NB4 (cell line): ENCODE measurements at regions not wholly inside any gene's neighbourhood (a gene's known extent, or its start where the extent isn't known, plus 50 kb on each side); places are given as distances from the start of the nearest gene placed in this dataset.
"Not testable (repeated sequence)": the region's sequence is repeated elsewhere in the genome, so short reads cannot be mapped to it uniquely, and the experiment has no call there.

ENCODE experiments used
- DNase-seq: peaks from one replicate; pipeline ENCODE4 v3.0.0; 2010; ENCODE audit warnings: low read depth
- H3K4me3 ChIP-seq: one replicate; pipeline ENCODE4 v1.5.1; 2011; ENCODE audit warnings: mild to moderate bottlenecking, low read depth, low read length, moderate library complexity
- MYC ChIP-seq: IDR thresholded peaks from 2 replicates; pipeline ENCODE4 v1.6.1; 2011; ENCODE audit warnings: low read depth, low read length
- POLR2A ChIP-seq: IDR thresholded peaks from 2 replicates; pipeline ENCODE4 v1.6.1; 2011; ENCODE audit warnings: mild to moderate bottlenecking; ENCODE audit not compliant: insufficient read length; ENCODE audit errors: extremely low read depth
- TF ChIP-seq, protein P1 (sequence below): IDR thresholded peaks from one replicate; pipeline ENCODE4 v1.5.1; 2012; ENCODE audit warnings: low read depth, low read length
- TF ChIP-seq, protein P2 (sequence below): IDR thresholded peaks from 2 replicates; pipeline ENCODE4 v1.6.1; 2011; ENCODE audit warnings: low read depth, low read length

DNA sequence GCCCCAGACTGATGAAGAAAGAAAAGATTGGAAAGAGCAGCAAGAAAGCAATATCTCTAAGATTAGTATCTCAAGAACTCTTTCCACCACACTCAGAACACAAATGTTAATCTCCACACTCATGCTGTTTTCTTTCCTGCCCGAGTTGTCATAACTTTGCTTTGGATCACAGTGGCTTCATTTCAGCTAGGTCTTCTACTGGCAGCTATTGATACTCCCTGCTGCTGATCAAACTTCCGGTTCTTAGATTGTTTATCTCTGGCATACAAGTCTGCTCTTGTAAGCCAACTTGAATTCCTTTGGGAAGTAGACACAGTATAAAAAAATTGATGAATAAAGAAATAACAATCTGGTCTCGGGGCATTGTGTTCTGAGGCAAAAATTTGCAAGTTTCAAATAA lies 77.7 kb upstream of the SPEF2 start:
- no peak for TF ChIP-seq MYC
- TF ChIP-seq, protein P1, sequence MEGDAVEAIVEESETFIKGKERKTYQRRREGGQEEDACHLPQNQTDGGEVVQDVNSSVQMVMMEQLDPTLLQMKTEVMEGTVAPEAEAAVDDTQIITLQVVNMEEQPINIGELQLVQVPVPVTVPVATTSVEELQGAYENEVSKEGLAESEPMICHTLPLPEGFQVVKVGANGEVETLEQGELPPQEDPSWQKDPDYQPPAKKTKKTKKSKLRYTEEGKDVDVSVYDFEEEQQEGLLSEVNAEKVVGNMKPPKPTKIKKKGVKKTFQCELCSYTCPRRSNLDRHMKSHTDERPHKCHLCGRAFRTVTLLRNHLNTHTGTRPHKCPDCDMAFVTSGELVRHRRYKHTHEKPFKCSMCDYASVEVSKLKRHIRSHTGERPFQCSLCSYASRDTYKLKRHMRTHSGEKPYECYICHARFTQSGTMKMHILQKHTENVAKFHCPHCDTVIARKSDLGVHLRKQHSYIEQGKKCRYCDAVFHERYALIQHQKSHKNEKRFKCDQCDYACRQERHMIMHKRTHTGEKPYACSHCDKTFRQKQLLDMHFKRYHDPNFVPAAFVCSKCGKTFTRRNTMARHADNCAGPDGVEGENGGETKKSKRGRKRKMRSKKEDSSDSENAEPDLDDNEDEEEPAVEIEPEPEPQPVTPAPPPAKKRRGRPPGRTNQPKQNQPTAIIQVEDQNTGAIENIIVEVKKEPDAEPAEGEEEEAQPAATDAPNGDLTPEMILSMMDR, result no peak
- TF ChIP-seq, protein P2, sequence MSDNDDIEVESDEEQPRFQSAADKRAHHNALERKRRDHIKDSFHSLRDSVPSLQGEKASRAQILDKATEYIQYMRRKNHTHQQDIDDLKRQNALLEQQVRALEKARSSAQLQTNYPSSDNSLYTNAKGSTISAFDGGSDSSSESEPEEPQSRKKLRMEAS, result no peak
- no peak for TF ChIP-seq POLR2A
- DNase-seq, result no peak
- H3K4me3 ChIP-seq, result no peak overlapping the region

DNA sequence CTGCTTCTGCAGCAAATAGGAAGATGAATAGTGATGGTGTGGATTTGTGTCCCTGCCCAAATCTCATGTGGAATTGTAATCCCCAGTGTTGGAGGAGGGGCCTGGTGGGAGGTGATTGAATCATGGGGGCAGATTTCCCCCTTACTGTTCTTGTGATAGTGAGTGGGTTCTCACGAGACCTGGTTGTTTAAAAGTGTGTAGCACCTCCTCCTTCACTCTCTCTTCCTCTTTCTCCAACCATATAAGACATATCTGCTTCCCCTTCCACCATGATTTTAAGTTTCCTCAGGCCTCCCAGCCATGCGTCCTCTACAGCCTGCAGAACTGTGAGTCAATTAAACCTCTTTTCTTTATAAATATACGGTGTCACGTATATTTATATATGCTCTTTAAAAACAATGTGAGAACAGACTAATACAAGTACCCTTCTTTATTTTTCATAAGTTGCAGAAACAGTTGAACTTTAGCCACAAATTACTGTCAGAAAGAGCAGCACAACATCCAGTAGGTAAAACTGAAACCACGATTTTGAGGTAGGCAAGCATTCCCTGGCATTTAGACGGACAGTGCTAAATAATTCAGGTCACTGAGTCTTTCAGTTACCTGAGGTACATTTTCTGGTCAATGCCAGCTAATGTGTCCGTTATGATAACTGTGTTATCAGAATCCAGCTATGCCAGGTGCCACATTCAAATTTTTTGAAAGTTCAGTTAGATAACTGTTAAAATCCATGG lies 79.3 kb upstream of the SPEF2 start:
- DNase-seq, result peak; percentile 15
- H3K4me3 ChIP-seq, result no peak overlapping the region
- TF ChIP-seq POLR2A, result no peak
- TF ChIP-seq MYC, result no peak
- TF ChIP-seq, protein P2, result no peak
- TF ChIP-seq, protein P1, result no peak

DNA sequence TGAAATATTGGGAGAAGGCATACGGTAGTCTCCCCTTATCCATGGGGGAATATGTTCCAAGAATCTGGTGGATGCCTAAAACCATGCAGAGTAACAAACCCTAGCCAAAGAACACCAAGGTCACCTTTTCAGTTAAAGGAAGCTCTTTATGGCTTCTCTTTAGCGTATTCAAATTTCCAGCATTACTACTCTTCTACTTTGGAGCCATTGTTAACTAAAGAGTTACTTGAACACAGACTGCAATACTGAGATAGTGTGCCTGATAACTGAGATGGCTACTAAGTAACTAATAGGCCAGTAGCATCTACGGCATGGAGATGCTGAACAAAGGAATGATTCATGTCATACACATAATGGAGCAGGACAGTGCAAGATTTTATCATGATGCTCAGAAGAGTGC lies 84.5 kb upstream of the SPEF2 start:
- TF ChIP-seq, protein P1, result no peak
- TF ChIP-seq, protein P2, result no peak
- TF ChIP-seq POLR2A (no peak), MYC (no peak)
- DNase-seq, result no peak
- H3K4me3 ChIP-seq, result no peak overlapping the region

DNA sequence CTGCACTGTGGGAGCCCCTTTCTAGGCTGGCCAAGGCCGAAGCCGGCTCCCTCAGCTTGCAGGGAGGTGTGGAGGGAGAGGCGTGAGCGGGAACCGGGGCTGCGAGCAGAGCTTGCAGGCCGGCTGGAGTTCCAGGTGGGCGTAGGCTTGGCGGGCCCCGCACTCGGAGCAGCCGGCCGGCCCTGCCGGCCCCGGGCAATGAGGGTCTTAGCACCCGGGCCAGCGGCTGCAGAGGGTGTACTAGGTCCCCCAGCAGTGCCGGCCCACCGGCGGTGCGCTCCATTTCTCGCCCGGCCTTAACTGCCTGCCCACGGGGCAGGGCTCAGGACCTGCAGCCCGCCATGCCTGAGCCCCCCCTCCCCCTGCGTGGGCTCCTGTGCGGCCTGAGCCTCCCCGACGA lies 86.1 kb upstream of the SPEF2 start:
- not testable (repeated sequence) for H3K4me3 ChIP-seq, DNase-seq

DNA sequence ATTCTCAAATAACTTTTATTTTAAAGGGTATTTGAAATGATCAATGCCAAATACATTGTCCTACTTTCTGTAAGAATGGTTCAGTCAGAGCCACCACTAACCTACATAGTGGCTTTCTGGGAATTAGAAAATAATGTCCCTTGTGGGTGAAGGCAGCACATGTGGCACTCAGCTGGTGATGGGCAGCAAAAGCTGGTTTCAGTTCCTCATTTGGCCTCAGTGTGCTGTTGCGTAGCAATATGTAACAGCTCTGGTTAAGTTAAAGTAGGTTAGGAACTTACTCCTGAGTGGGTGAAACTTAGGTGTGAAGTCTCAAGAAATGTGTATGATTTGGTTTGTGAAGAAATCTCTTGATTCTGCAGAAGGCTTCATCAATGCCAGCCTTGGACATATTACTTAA lies 99.6 kb upstream of the SPEF2 start:
- TF ChIP-seq MYC (peak; percentile 80), POLR2A (no peak)
- TF ChIP-seq, protein P2, result peak; percentile 64; the same call in 1 of the 2 replicates
- no peak overlapping the region for H3K4me3 ChIP-seq
- DNase-seq, result peak; percentile 86

DNA sequence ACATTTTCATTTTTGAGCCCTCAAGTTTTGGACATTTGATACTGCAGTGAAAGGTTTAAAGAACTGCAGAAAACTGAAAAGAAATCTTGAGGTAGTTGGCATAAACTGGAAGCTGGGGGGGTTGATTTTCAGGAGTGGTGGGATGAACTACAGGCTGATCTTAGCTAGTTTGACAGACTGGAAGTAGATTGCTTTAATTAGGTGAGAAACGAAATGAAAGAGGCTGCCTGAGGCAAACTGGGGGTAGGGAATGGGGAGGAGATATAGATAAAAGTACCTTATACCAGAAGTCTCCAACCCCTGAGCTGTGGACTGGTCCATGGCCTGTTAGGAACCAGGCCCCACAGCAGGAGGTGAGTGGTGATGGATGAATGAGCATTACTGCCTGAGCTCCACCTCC lies 101.4 kb upstream of the SPEF2 start:
- TF ChIP-seq, protein P1, result no peak
- TF ChIP-seq MYC, result no peak
- TF ChIP-seq, protein P2, result no peak
- no peak for TF ChIP-seq POLR2A

DNA sequence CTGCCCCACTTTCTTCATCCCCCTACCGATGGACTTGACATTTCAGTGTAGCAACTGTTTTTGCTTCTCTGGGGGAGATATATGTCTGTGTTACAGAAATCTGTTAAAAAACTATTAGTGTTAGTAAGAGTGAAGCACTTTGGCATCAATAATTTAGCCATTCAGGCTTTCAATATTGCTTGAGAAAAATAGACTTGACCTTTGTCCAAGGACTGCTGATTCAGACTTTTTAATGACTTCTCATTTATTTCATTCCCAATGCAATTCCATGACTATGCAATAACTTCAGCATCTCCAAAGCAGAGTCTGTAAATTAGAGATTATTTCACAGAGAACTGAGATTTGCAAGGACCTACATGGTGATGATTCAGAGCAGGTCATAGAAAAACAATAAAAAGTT lies 104.1 kb upstream of the SPEF2 start:
- no peak for DNase-seq
- TF ChIP-seq, protein P1, result no peak
- TF ChIP-seq MYC (no peak), POLR2A (no peak)
- TF ChIP-seq, protein P2, result no peak
- no peak overlapping the region for H3K4me3 ChIP-seq

More for the DNA sequence above, 101.4 kb upstream of the SPEF2 start:
- no peak for DNase-seq
- no peak overlapping the region for H3K4me3 ChIP-seq
